B cell (primary cell): ENCODE measurements at regions not wholly inside any gene's neighbourhood (a gene's known extent, or its start where the extent isn't known, plus 50 kb on each side); places are given as distances from the start of the nearest gene placed in this dataset.

Experiments used
- EZH2 ChIP-seq: IDR thresholded peaks from 2 replicates; pipeline ENCODE4 v1.6.1; 2012; ENCODE audit warnings: borderline replicate concordance, low read depth, mild to moderate bottlenecking, moderate library complexity, low read length; ENCODE audit not compliant: insufficient read depth, poor library complexity, severe bottlenecking
- TF ChIP-seq, protein P1 (sequence below): fragments of 200-600 bp; IDR thresholded peaks from one replicate; pipeline ENCODE4 v1.8.0; 2022; ENCODE audit warnings: antibody characterized with exemption, mild to moderate bottlenecking

DNA sequence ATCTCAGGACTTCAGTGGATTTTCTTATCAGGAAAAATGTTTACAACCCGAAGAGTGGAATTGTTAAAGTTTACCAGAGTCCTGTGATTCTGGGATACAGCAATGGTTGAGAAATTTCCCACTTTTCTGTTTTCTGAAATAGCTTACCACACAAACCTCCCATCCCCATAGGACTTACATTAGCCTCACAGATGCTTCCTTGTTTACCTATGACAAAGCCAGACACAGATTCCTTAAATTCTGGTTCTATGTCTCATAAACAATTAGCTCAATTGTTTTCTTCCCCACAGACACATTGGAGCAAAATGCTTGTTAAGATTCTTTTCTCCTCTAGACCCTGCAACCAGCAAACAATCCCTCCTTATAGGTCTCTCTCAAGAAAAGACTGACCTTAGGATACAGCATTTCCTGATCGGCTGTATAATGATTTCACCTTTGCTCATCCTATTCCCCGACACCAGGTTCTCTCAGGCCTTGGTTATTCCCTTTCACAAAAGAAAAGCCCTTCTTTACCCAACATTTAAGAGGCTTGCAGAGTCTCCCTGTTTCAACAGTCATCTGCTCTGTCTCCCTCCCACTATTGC is 886.2 kb downstream of the ARAP2 start:
- TF ChIP-seq, protein P1, sequence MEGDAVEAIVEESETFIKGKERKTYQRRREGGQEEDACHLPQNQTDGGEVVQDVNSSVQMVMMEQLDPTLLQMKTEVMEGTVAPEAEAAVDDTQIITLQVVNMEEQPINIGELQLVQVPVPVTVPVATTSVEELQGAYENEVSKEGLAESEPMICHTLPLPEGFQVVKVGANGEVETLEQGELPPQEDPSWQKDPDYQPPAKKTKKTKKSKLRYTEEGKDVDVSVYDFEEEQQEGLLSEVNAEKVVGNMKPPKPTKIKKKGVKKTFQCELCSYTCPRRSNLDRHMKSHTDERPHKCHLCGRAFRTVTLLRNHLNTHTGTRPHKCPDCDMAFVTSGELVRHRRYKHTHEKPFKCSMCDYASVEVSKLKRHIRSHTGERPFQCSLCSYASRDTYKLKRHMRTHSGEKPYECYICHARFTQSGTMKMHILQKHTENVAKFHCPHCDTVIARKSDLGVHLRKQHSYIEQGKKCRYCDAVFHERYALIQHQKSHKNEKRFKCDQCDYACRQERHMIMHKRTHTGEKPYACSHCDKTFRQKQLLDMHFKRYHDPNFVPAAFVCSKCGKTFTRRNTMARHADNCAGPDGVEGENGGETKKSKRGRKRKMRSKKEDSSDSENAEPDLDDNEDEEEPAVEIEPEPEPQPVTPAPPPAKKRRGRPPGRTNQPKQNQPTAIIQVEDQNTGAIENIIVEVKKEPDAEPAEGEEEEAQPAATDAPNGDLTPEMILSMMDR, result no peak
- no peak for TF ChIP-seq EZH2
